Lung (tissue), 11 donors: ENCODE measurements at regions not wholly inside any gene's neighbourhood (a gene's known extent, or its start where the extent isn't known, plus 50 kb on each side); places are given as distances from the start of the nearest gene placed in this dataset.
A peak's percentile ranks its signal among the peaks of the same experiment; 100 is the strongest.

Experiments
- ATAC-seq: fragments of 200-7000 bp; cut with Tn5 transposase; one replicate; pipeline ENCODE4 v1.9.1; 2020; ENCODE audit warnings: moderate number of reproducible peaks; ENCODE audit not compliant: insufficient read depth, low FRiP score
- DNase-seq, 3 donors: peaks; one replicate each; pipeline ENCODE4 v3.0.0-alpha.2; 2013 to 2017
- H3K27ac ChIP-seq, 2 donors: one replicate each; pipeline ENCODE4 v1.5.1; 2013; ENCODE audit warnings: mild to moderate bottlenecking in 2 of 2, moderate library complexity in 2 of 2, control low read depth in 1 of 2, inconsistent platforms in 1 of 2, low read depth in 1 of 2, low read length in 1 of 2
- H3K27me3 ChIP-seq, 3 donors: one replicate each; pipeline ENCODE4 v1.5.1; 2013; ENCODE audit warnings: low read length in 2 of 3; ENCODE audit not compliant: control insufficient read depth in 3 of 3, insufficient read depth in 3 of 3
- H3K36me3 ChIP-seq, 4 donors: one replicate each; pipeline ENCODE4 v1.5.1; 2013; ENCODE audit warnings: low read length in 4 of 4, mild to moderate bottlenecking in 1 of 4, moderate library complexity in 1 of 4; ENCODE audit not compliant: control insufficient read depth in 4 of 4, insufficient read depth in 4 of 4
- H3K4me1 ChIP-seq, 5 donors: one replicate each; pipeline ENCODE4 v1.5.1; 2013; ENCODE audit warnings: low read length in 5 of 5, mild to moderate bottlenecking in 2 of 5, moderate library complexity in 1 of 5; ENCODE audit not compliant: control insufficient read depth in 5 of 5, insufficient read depth in 5 of 5
- H3K4me3 ChIP-seq: one replicate; pipeline ENCODE4 v1.5.1; 2013; ENCODE audit warnings: mild to moderate bottlenecking, control low read depth, moderate library complexity
- H3K9ac ChIP-seq, 2 donors: one replicate each; pipeline ENCODE4 v1.5.1; 2013; ENCODE audit warnings: low read length in 2 of 2, control low read depth in 1 of 2; ENCODE audit not compliant: insufficient read depth in 1 of 2
- H3K9me3 ChIP-seq, 4 donors: one replicate each; pipeline ENCODE4 v1.5.1; 2013; ENCODE audit warnings: low read length in 3 of 4, mild to moderate bottlenecking in 1 of 4, moderate library complexity in 1 of 4; ENCODE audit not compliant: control insufficient read depth in 4 of 4, insufficient read depth in 3 of 4
- CTCF ChIP-seq: IDR thresholded peaks from 2 replicates; pipeline ENCODE4 v1.5.1; 2012; ENCODE audit warnings: mild to moderate bottlenecking; ENCODE audit errors: control extremely low read depth, extremely low read depth
- WGBS, 2 donors: extraction: QIAGEN DNeasy Blood & Tissue Kit; methylation state at CpG; one replicate each; pipeline ENCODE4 v1.1.7; 2013; 5-methylcytosine and 5-hydroxymethylcytosine counted together
- donor health status: control.
- donor health status: control.
- donor health status: Bipolar disorder and iron deficiency.
- donor health status: healthy.
- donor health status: DM: yes; HTN: yes; CAD: no.

DNA sequence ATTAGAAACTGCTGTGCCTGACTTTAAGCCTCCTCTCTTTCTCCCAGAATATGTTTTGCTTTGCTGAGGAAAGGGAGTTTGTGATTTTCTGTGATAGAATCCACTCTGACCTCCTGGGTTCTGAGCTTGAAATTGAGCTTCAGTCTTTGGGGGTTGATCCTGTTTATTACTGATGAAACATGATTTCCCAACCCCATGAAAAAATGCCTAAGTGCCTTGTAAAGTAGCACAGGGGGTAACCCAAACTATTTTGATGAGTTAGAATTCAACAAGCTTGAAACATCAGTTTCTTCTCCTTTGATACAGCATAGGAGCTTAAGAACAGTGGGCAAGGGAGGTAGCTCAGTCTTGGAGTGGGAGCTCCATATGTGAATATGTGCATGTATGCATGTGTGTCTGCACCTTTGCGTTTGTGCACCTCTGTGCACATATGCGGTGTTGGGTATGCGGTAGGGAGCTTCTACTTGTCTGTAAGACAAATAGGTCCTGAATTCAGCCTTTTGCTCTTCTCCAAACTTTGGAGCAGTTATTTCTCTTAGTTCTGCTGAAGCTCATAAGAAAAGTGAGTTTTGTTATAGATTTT, 364.6 kb downstream of the OSR1 start:
- no peak for DNase-seq
- H3K27ac ChIP-seq: no peak overlapping the region
- no peak for TF ChIP-seq CTCF
- H3K36me3 ChIP-seq: no peaks in the 10 kb centered on the region
- no peak overlapping the region for H3K4me3 ChIP-seq
- ATAC-seq: no peak
- peaks cover 0 to 2% (median 0%) of the 10 kb centered on the region in 4 donors for H3K9me3 ChIP-seq
- H3K27me3 ChIP-seq: no peaks in the 10 kb centered on the region
- H3K9ac ChIP-seq: no peak overlapping the region
- WGBS, 2 donors: 97 to 98% methylated on average over 3 of the region's 3 CpGs
- H3K4me1 ChIP-seq: peaks cover 5 to 21% (median 6%) of the 10 kb centered on the region in 5 donors

- ATAC-seq: peak; percentile 37
- no peaks in the 10 kb centered on the region for H3K27me3 ChIP-seq
- 36 to 66% methylated on average over 5 of the region's 5 CpGs for WGBS, 2 donors
- H3K27ac ChIP-seq: peak overlapping the region in 1 of 2 donors; percentile 55
- TF ChIP-seq CTCF: no peak
- peaks cover 5 to 34% (median 6%) of the 10 kb centered on the region in 5 donors for H3K4me1 ChIP-seq
- H3K9ac ChIP-seq: no peak overlapping the region
- no peaks in the 10 kb centered on the region for H3K9me3 ChIP-seq
- H3K4me3 ChIP-seq: no peak overlapping the region
- H3K36me3 ChIP-seq: no peaks in the 10 kb centered on the region
- DNase-seq: peak; percentile 35 to 75 (median 72)
Observed at GRCh38 chr2:18991177-18992168, 366.9 kb downstream of the OSR1 start.

GRCh38 chr2:18988631-18989232, 369.7 kb downstream of the OSR1 start:
- WGBS, 2 donors: 93 to 94% methylated on average over 3 of the region's 3 CpGs
- H3K9ac ChIP-seq: no peak overlapping the region
- no peaks in the 10 kb centered on the region for H3K9me3 ChIP-seq
- H3K36me3 ChIP-seq: no peaks in the 10 kb centered on the region
- DNase-seq (peak in 2 of 3 donors; percentile 48 to 61), ATAC-seq (no peak)
- H3K4me1 ChIP-seq: peaks cover 5 to 27% (median 6%) of the 10 kb centered on the region in 5 donors
- H3K27me3 ChIP-seq: no peaks in the 10 kb centered on the region
- no peak overlapping the region for H3K27ac ChIP-seq
- no peak overlapping the region for H3K4me3 ChIP-seq
- TF ChIP-seq CTCF: no peak
